NCI-H1092 (cell line): ENCODE measurements at regions not wholly inside any gene's neighbourhood (a gene's known extent, or its start where the extent isn't known, plus 50 kb on each side); places are given as distances from the start of the nearest gene placed in this dataset.
"Not testable (repeated sequence)": the region's sequence is repeated elsewhere in the genome, so short reads cannot be mapped to it uniquely, and the experiment has no call there.

Source experiments
- DNase-seq: peaks from one replicate; lab custom pipeline; 2025; lab: John Stamatoyannopoulos, UW

- DNase-seq: no peak
Observed at GRCh38 chr18:47677952-47678351, 252.5 kb downstream of the SMAD2 start.

DNA sequence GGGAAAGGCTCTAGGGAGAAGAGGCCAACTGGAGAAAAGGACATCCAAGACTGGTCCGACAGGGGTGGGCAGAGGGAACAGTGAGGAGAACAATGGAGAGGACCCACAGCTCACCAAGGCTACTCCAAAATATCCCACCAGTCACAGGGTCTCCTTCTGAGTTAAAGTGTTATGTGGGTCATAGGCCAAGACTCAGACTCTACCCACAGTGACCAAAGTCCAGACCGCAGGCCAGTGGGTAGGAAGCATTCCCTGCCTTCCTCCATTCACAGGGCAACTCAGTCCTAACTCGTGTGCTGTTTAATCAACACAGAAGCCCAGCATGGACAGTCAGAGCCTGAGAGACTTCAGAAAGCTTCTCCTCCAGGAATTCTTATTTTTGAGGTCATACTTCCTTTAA is 260.6 kb downstream of the SMAD2 start:
- DNase-seq: no peak

DNA sequence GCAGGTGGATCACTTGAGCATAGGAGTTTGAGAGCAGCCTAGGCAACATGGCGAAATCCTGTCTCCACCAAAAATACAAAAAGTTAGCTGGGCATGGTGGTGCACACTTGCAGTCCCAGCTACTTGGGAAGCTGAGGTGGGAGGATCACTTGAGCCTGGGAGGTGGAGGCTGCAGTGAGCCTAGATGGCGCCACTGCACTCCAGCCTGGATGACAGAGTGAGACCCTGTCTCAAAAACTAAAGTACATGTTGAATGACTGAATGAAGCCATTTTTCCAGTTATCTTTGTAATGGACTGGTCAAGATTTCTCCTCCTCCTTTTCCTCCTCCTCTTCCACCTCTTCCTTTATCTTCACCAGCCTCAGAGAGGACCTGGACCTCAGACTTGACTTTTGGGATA is 272.0 kb downstream of the SMAD2 start:
- DNase-seq: no peak

DNA sequence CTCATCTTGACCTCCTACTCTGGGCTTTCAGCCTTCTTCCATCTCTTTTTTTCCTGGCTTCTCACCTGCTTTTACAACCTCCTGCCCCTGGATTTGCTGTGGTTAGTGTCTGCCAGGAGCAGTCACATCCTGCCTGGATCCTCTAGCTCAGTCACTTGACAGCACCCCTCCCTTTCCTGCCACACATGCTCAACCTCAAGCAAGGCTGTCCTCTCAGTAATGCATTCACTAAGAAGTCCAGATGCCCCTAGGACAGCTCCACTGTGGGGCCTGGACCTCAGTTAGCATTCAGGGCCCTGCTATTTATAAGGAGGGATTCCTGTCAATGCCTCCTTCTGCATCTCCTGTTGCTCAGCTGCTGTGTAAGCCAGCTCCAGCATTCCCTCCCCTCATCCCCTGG is 275.5 kb downstream of the SMAD2 start:
- DNase-seq: no peak

GRCh38 chr18:47644896-47645295 is 285.6 kb downstream of the SMAD2 start:
- no peak for DNase-seq

- not testable (repeated sequence) for DNase-seq
Observed at GRCh38 chr18:47637551-47637950, 292.9 kb downstream of the SMAD2 start.

DNA sequence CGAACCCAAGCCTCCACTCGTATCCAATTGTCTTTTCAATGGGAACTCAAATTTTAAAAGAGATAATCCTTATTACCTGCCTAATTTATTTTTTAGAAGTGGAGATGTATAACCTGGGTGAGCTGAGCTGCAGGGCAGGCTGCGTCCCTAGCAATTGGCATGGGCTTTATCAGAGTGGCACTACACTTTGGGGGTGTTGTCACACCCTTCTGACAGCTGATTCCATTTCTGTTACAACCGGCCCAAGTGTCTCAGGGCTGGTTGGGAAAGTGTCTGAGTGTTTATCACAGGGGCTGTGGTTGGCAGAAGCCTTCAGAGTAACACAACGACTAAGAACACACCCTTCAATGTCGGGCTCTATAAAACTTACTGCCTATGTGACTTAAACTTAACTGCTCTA is 295.0 kb downstream of the SMAD2 start:
- DNase-seq: no peak

- DNase-seq: no peak
Observed at GRCh38 chr18:47632970-47633635, 297.4 kb downstream of the SMAD2 start.

DNA sequence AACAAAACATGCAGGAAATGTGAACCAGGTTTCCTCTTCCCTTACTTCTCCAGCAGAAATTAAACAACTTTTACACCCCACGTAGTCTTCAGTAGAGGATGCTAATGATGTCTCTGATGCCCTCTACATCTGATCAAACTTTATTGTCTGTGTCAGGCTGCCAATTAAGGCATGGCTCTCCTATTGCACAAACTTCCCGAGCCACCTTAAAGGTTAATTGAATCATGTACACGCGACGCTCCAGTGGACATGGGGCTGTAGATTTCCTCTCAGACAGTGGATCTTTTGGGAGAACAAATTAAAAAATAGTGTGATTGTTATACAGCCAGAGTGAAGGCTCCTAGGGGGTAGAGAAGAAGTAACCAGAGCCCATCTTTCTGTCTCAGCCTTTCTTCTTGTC is 301.6 kb downstream of the SMAD2 start:
- no peak for DNase-seq

DNA sequence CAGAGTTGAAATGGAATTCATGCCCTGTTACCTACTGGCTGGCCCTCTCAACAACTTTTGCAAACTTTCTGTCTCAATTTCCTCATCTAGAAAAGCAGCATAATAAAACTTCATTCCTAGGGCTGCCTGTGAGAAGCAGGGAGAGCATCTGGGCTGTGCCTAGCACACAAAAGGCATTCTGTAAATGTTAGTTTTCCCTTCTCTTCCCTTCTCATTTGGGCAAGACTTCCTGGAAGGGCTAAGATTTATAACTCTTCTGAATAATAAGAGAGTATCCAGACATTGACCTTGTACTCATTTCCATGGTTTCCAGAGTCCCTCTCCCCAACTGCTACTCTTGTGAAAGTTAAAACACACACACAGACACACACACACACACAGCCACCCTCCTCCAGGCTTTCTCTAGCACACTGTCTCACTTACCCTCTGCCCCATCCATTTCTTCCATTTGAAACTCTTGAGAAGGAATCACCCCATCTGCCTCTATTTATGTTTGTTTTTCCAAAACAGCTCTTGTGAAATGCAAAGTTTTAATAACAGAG is 302.1 kb downstream of the SMAD2 start:
- DNase-seq: no peak

- no peak for DNase-seq
Observed at GRCh38 chr18:47627030-47627429, 303.4 kb downstream of the SMAD2 start.

- no peak for DNase-seq
Observed at GRCh38 chr18:47619771-47620448, 310.5 kb downstream of the SMAD2 start.

- no peak for DNase-seq
Observed at GRCh38 chr18:47618758-47619157, 311.7 kb downstream of the SMAD2 start.

DNA sequence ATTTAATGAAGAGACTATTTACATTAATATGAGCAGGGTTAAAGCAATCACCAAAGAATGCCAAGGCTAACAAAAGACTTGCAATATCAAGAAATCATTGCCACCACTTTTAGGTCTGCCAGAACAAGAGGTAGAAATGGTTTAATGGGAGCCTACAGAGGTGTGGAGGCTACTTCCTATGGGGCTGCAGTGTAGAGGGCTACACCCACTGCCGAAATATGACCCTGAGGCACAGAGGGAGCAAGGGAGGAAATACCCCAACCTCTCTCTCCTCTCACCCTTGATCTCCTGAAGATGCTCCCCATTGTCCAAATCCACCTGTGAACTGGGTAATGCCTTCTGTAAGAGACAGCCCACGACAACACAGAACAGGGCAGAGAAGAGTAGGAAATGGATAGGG is 315.4 kb downstream of the SMAD2 start:
- no peak for DNase-seq

- no peak for DNase-seq
Observed at GRCh38 chr18:47613929-47614328, 316.5 kb downstream of the SMAD2 start.

DNA sequence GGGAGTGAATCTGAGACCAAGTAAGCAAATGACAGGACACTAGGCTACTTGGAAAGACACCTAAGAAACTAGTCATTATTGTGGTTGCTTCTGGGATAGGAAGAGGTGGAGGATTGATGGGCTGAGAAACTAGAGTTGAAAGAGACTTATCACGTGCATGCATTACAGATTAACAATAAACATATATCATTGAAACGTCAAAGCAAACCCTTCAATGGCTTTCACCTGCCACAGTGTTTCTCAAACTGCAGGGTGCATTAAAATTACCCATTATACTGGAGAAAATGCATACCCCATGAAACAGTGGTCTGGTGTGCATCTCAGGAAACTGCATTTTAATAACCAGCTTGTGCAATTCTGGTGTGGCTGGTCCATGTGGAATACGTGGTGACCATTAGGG is 318.8 kb downstream of the SMAD2 start:
- no peak for DNase-seq

DNA sequence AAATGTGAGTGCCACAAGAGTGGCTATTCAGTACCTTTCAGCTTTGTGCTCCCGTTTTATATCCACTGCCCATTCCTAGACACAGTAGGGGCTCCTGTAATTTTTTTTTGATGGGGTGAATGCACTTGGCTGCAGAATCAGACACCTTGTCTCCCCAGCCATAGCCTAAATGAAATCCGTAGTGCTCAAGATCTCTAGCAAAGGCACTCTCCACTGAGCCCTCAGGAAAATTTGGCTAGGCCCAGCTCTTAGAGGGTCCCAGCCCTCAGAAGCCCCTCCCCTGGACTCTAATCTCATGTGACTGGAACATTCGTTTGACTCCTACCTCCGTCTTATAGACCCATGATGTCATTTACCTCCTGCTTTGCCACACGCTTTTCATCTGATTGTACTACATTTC is 323.9 kb downstream of the SMAD2 start:
- no peak for DNase-seq

GRCh38 chr18:47605093-47605492 is 325.4 kb downstream of the SMAD2 start:
- no peak for DNase-seq

- no peak for DNase-seq
Observed at GRCh38 chr18:47604021-47604420, 326.4 kb downstream of the SMAD2 start.

DNA sequence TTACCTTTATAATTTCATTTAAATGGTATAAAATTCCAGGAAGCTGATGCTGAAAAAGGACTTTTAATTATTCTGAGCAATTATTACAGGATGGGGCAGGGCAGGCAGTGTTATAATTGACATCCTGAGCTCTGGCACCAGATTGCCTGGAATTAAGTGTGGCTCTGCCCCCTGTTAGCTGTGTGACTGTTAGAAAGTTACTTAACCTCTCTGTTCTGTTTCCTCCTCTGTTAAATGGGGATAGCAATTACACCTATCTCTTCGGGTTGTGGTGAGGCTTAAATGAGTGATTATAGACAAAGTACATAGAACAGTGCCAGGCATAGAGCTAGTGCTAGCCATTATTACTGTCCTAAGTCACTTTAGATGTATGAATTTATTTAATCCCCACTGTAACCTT is 327.3 kb downstream of the SMAD2 start:
- DNase-seq: no peak

DNA sequence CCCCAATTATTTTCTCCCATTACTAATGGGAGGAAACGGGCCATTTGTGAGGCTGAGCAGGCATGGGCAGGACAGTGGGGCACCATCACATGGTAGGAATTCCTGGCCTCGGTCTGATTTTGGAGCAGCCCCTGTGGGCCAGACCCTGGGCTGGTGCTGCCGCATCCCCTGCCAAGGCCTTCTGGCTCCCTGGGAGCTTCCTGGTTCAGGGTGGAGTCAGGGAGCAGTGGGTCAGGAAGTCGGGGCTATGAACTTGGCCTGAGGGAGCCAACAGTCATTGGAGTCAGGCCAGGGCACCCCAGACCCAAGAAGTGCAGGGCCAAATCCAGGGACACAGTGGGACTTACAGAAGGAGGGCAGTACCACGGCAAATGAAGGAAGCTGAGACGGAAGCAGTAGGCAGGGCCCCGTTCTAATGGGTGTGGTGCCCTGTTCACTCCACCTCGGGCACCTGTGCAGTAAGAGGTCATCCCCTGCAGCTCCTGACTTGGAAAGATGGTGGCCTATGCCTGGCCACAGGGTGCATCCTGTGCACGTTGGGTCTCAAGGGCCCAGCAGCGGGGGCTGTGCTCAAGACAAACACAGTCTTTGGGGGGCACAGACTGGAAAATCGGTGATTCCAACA is 328.1 kb downstream of the SMAD2 start:
- no peak for DNase-seq

GRCh38 chr18:47601581-47602272 is 328.7 kb downstream of the SMAD2 start:
- no peak for DNase-seq
